Spleen (tissue), 11 donors: ENCODE measurements at regions not wholly inside any gene's neighbourhood (a gene's known extent, or its start where the extent isn't known, plus 50 kb on each side); places are given as distances from the start of the nearest gene placed in this dataset.

Source experiments
- DNase-seq: peaks from one replicate; pipeline ENCODE4 v3.0.0-alpha.2; 2020
- H3K27ac ChIP-seq, 8 donors: fragments of 200-600 bp; sonication (generic) in 7 of 8; 1 replicate in 4 of 8; 2 replicates in 4 of 8; pipeline versions ENCODE4 v1.5.0 to v1.8.0; 2016 to 2021; ENCODE audit warnings: inconsistent platforms in 4 of 8, mild to moderate bottlenecking in 4 of 8, moderate library complexity in 1 of 8
- H3K27me3 ChIP-seq, 7 donors: fragments of 200-600 bp; sonication (generic) in 6 of 7; replicated peaks in 1 of 7; 1 replicate in 4 of 7; 2 replicates in 3 of 7; pipeline versions ENCODE4 v1.5.0 to v1.8.0; 2016 to 2021; ENCODE audit warnings: inconsistent platforms in 3 of 7, mild to moderate bottlenecking in 1 of 7
- H3K36me3 ChIP-seq, 6 donors: fragments of 200-600 bp; sonication (generic) in 5 of 6; 1 replicate in 4 of 6; 2 replicates in 2 of 6; pipeline versions ENCODE4 v1.5.0 to v1.8.0; 2016 to 2021; ENCODE audit warnings: inconsistent platforms in 2 of 6
- H3K4me1 ChIP-seq, 6 donors: fragments of 200-600 bp; sonication (generic) in 5 of 6; 1 replicate in 3 of 6; 2 replicates in 3 of 6; pipeline versions ENCODE4 v1.5.0 to v1.8.0; 2016 to 2021; ENCODE audit warnings: inconsistent platforms in 3 of 6
- H3K4me3 ChIP-seq, 8 donors: fragments of 200-600 bp; sonication (generic) in 7 of 8; 1 replicate in 4 of 8; 2 replicates in 4 of 8; pipeline versions ENCODE4 v1.5.0 to v1.8.0; 2016 to 2021; ENCODE audit warnings: inconsistent platforms in 4 of 8, mild to moderate bottlenecking in 4 of 8, moderate library complexity in 2 of 8
- H3K9me3 ChIP-seq, 8 donors: fragments of 200-600 bp; sonication (generic) in 7 of 8; 1 replicate in 4 of 8; 2 replicates in 4 of 8; pipeline versions ENCODE4 v1.5.0 to v1.8.0; 2016 to 2021; ENCODE audit warnings: inconsistent platforms in 4 of 8
- POLR2A ChIP-seq, 3 donors: fragments of 450-650 bp; IDR thresholded peaks; one replicate each; pipeline ENCODE4 v1.5.1; 2017; ENCODE audit warnings: antibody characterized with exemption in 3 of 3, mild to moderate bottlenecking in 1 of 3
- POLR2AphosphoS5 ChIP-seq, 3 donors: sonication (generic); formaldehyde crosslinking; IDR thresholded peaks; one replicate each; pipeline ENCODE4 v1.5.1; 2017; ENCODE audit warnings: antibody characterized with exemption in 3 of 3
- WGBS, 5 donors: extraction: QIAGEN DNeasy Blood & Tissue Kit in 3 of 5; methylation state at CpG; one replicate each; pipeline versions ENCODE4 v1.1.5 to v1.1.7; 2013 to 2018; 5-methylcytosine and 5-hydroxymethylcytosine counted together
- intact Hi-C: fragments of 100-400 bp; cut with DNase I; formaldehyde crosslinking; loops from one replicate; pipeline ENCODE4 v1.15.0; 2023; ENCODE audit warnings: low total_unique reads
- TF ChIP-seq, protein P1 (sequence below), 11 experiments: fragments of 200-600 bp in 7 of 11; fragments of 450-650 bp in 4 of 11; sonication (generic) in 4 of 11; IDR thresholded peaks in 8 of 11; conservative IDR thresholded peaks in 3 of 11; 1 replicate in 7 of 11; 2 replicates in 4 of 11; pipeline versions ENCODE4 v1.4.0 to v1.8.0; 2016 to 2021; ENCODE audit warnings: antibody characterized with exemption in 11 of 11, inconsistent platforms in 4 of 11, mild to moderate bottlenecking in 1 of 11
- donor health status: healthy with polysubstance abuse.
- donor health status: DM: no; HTN: no; CAD: no; lungs with moderate emphysema.
- donor health status: DM: no; HTN: no; CAD: no.
- donor health status: Bipolar disorder and iron deficiency.
- donor health status: healthy.
- donor health status: DM: no; HTN: no; CAD: no.
- donor health status: DM: yes; HTN: yes; CAD: no.

DNA sequence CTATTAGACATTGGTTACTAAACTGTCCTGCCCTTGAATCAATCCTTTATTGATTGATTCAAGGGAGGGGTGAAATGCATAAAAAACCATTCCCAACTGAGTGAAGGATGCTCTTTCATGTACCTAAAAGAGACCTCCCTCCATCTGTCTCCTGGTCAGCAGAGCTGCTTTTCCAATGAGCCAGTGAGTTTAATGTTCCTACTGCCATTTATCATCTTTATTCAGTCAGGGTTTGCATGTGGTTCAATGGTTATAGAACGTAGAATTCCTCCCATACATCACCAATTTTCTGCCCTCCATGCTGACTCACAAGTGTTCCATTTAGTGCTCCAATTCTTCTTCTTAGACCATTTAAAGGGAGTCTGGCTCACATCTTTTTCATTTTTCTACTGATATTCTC, 199.1 kb upstream of the PCSK5 start:
- Histone ChIP-seq H3K36me3 (no peaks in the 10 kb centered on the region), H3K27me3 (no peaks in the 10 kb centered on the region), H3K27ac (no peak overlapping the region), H3K4me1 (no peaks in the 10 kb centered on the region), H3K9me3 (peaks cover 0 to 5% (median 0%) of the 10 kb centered on the region in 8 donors), H3K4me3 (no peak overlapping the region)
- TF ChIP-seq, protein P1, sequence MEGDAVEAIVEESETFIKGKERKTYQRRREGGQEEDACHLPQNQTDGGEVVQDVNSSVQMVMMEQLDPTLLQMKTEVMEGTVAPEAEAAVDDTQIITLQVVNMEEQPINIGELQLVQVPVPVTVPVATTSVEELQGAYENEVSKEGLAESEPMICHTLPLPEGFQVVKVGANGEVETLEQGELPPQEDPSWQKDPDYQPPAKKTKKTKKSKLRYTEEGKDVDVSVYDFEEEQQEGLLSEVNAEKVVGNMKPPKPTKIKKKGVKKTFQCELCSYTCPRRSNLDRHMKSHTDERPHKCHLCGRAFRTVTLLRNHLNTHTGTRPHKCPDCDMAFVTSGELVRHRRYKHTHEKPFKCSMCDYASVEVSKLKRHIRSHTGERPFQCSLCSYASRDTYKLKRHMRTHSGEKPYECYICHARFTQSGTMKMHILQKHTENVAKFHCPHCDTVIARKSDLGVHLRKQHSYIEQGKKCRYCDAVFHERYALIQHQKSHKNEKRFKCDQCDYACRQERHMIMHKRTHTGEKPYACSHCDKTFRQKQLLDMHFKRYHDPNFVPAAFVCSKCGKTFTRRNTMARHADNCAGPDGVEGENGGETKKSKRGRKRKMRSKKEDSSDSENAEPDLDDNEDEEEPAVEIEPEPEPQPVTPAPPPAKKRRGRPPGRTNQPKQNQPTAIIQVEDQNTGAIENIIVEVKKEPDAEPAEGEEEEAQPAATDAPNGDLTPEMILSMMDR (IDR thresholded peaks at IDR 0.05 in 8 of 11, conservative IDR thresholded peaks at IDR 0.05 in 3 of 11) = no peak
- TF ChIP-seq POLR2AphosphoS5 (IDR thresholded peaks at IDR 0.05) (no peak), POLR2A (IDR thresholded peaks at IDR 0.05) (no peak)
- no peak for DNase-seq
- intact Hi-C loops = no loop called here
- 75 to 86% (median 83%) methylated on average over 1 of the region's 1 CpG for WGBS, 5 donors

DNA sequence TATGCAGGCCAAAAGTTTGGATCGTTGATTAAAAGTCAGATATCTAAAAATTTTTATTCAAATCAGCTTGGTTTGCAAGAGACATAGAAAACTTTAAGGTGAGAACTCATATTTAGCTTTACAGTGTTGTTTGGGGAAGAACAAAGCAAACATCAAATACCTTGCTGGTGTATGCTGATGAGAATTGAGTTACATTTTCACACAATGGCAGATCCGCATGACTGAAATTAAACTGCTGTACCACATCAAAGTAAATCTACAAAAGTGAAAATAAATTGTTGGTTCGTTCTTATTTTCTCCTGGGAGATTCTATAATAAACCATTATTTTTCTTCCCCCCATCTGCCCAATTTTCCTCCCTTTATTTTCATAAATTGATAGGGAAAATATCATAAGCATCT, 198.2 kb upstream of the PCSK5 start:
- WGBS, 5 donors = 30 to 61% (median 50%) methylated on average over 3 of the region's 3 CpGs
- Histone ChIP-seq H3K9me3 (peaks cover 0 to 5% (median 0%) of the 10 kb centered on the region in 8 donors), H3K36me3 (no peaks in the 10 kb centered on the region), H3K27me3 (no peaks in the 10 kb centered on the region), H3K4me1 (no peaks in the 10 kb centered on the region), H3K27ac (no peak overlapping the region), H3K4me3 (no peak overlapping the region)
- TF ChIP-seq POLR2AphosphoS5 (IDR thresholded peaks at IDR 0.05) (no peak), POLR2A (IDR thresholded peaks at IDR 0.05) (no peak)
- TF ChIP-seq, protein P1 (IDR thresholded peaks at IDR 0.05 in 8 of 11, conservative IDR thresholded peaks at IDR 0.05 in 3 of 11) = no peak
- intact Hi-C loops = no loop called here
- DNase-seq = no peak

DNA sequence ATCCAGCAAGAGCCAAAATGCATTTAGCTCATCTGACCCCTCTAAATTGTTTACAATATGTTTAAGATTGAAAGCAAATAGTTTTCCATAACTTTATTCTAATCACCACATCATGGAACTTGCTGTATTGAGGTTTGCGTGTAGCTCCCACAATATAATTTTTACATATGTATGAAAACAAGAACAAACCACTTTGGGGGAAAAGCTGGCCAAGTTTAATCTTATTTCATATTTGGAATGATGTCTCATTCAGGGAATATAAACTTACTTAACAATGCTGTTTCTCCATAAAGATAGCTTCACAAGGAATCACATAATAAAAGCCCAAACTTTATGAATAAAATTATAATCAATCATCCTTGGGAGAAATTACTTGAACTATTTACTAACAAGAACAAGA, 194.6 kb upstream of the PCSK5 start:
- Histone ChIP-seq H3K36me3 (no peaks in the 10 kb centered on the region), H3K27me3 (no peaks in the 10 kb centered on the region), H3K9me3 (no peaks in the 10 kb centered on the region), H3K4me1 (no peaks in the 10 kb centered on the region), H3K27ac (no peak overlapping the region), H3K4me3 (no peak overlapping the region)
- TF ChIP-seq POLR2AphosphoS5 (IDR thresholded peaks at IDR 0.05) = no peak
- no peak for TF ChIP-seq POLR2A (IDR thresholded peaks at IDR 0.05)
- TF ChIP-seq, protein P1 (IDR thresholded peaks at IDR 0.05 in 8 of 11, conservative IDR thresholded peaks at IDR 0.05 in 3 of 11) = no peak
- intact Hi-C loops = no loop called here
- no peak for DNase-seq
- 0 to 2% (median 0%) methylated on average over 1 of the region's 1 CpG for WGBS, 5 donors

DNA sequence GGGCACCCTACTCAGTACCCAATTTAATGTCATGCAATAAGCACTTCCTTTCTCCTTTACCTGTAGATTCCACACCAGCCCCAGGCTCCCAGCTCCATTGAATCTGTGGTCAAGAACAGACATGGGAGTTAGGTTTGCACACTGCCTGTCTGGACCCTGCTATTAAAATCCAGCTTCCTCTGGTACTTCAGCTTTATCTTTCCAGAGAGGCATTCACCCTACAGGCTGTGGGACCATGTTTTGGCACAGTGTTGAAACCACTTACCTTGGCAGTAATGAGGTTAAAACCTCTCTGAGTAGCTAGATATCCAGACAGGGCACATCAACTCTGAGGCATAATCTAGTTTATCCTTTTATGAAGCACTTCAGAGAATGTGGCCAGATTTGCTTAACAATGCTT, 191.5 kb upstream of the PCSK5 start:
- H3K4me1 ChIP-seq = no peaks in the 10 kb centered on the region
- intact Hi-C loops = no loop called here
- no peak overlapping the region for H3K4me3 ChIP-seq
- H3K9me3 ChIP-seq = no peaks in the 10 kb centered on the region
- no peaks in the 10 kb centered on the region for H3K36me3 ChIP-seq
- H3K27ac ChIP-seq = no peak overlapping the region
- no peaks in the 10 kb centered on the region for H3K27me3 ChIP-seq
- TF ChIP-seq POLR2A (IDR thresholded peaks at IDR 0.05) (no peak), POLR2AphosphoS5 (IDR thresholded peaks at IDR 0.05) (no peak)
- TF ChIP-seq, protein P1 (IDR thresholded peaks at IDR 0.05 in 8 of 11, conservative IDR thresholded peaks at IDR 0.05 in 3 of 11) = no peak
- DNase-seq = no peak
